ENCODE measurements at regions not wholly inside any gene's neighbourhood (a gene's known extent, or its start where the extent isn't known, plus 50 kb on each side); places are given as distances from the start of the nearest gene placed in this dataset.

DNA sequence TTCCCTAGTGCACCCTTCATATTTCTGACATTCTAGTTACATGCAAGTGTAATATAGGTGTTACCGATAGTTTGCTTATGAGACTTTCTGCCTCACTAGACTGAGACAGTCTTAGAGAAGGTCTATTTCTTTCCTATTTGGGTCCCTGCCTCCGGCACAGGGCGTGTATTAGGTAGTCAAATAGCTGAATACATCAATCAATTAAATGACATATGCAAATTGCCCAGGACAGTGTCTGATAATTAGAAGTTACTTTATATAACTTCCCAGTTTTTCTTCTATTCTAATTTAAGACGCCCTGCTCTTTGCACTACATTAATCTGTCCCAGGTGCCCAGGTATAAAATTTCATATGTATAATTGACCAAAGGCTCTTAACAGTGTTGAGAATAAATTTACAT lies 264.2 kb downstream of the RAB28 start:
- ChIA-PET POLR2A (no interaction called here), CTCF (no interaction called here)
- DNase-seq (ENCODE audit: extremely low spot score) = no peak
- TF ChIP-seq, protein P1, sequence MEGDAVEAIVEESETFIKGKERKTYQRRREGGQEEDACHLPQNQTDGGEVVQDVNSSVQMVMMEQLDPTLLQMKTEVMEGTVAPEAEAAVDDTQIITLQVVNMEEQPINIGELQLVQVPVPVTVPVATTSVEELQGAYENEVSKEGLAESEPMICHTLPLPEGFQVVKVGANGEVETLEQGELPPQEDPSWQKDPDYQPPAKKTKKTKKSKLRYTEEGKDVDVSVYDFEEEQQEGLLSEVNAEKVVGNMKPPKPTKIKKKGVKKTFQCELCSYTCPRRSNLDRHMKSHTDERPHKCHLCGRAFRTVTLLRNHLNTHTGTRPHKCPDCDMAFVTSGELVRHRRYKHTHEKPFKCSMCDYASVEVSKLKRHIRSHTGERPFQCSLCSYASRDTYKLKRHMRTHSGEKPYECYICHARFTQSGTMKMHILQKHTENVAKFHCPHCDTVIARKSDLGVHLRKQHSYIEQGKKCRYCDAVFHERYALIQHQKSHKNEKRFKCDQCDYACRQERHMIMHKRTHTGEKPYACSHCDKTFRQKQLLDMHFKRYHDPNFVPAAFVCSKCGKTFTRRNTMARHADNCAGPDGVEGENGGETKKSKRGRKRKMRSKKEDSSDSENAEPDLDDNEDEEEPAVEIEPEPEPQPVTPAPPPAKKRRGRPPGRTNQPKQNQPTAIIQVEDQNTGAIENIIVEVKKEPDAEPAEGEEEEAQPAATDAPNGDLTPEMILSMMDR (IDR thresholded peaks at IDR 0.05; ENCODE audit: control extremely low read depth, extremely low read depth, low read depth, missing control alignments) = no peak

DNA sequence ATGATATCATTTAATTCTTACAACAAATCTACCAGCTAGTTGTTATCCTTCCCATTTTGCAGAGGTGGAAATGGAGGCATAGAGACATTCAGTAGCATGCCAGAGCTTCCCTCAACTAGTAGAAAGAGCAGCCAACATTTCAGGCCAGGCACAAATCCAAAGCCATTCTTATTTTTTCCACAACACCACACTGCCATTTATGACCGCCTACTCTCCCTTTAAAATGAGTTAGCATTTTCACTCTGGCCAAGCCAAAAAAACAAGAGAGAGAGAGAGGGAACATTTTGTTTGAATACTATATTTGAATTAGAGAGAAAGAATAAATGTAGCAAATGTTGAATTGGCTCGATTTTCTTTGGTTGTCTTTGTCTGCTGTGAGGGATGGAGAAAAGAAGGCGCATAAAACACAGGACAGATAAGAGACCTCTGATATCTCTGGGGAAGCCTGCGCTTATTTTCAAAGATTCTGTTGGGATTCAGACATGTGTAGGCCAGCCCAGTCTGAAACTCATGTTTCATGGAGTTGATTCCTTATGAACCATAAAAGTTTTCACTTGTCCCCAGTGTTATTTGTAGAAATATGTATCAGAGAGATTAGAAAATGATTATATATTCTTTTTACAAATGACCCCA lies 265.7 kb downstream of the RAB28 start:
- POLR2A ChIA-PET = no interaction called here
- DNase-seq (ENCODE audit: extremely low spot score) = no peak
- TF ChIP-seq, protein P1 (IDR thresholded peaks at IDR 0.05; ENCODE audit: control extremely low read depth, extremely low read depth, low read depth, missing control alignments) = no peak
- CTCF ChIA-PET = no interaction called here

DNA sequence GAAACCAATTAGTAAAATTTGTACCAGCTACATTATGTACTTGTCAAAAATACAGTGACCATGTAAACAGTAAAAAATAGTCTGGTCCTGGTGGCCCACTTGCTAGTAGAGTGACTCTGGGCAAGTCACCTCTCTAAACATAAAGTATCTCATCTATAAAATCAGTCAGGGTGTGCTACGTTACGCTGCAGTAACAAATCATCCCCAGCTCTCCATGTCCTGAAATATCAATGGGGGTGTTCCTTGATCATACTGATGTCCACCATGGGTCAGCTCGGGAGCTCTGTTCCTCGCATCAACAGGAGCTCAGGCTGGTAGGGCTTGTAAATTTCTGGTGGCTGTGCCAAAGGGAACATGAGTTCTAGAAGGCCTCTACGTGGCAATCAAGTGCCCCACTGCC lies 268.6 kb downstream of the RAB28 start:
- ChIA-PET POLR2A (no interaction called here), CTCF (no interaction called here)
- DNase-seq (ENCODE audit: extremely low spot score) = no peak
- TF ChIP-seq, protein P1 (IDR thresholded peaks at IDR 0.05; ENCODE audit: control extremely low read depth, extremely low read depth, low read depth, missing control alignments) = no peak

DNA sequence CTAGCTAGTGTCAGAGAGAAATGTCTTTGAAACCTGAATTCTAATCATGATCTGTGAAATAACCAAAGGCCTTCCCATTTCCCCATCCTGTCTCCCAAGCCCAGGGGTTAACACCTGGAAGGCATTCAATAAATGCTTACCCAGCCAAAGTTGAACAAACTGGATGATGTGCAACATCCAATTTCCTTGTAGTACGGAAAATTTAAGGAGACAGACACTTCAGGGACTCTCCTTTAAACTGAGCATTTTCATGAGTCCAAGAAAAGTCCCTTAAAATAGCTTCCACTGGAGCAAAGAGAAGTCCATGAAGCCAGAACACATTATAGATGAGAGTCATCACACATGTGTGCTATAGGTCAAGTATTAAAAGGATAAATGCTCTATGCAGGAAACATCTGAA lies 271.2 kb downstream of the RAB28 start:
- ChIA-PET CTCF (interaction anchor here (0.7 to 1.4 kb wide), 2 partner anchors 9 to 14 kb away, joined by 3 to 6 read pairs; no protein-coding TSS in a partner anchor), POLR2A (no interaction called here)
- TF ChIP-seq, protein P1 (IDR thresholded peaks at IDR 0.05; ENCODE audit: control extremely low read depth, extremely low read depth, low read depth, missing control alignments) = no peak
- no peak for DNase-seq (ENCODE audit: extremely low spot score)

DNA sequence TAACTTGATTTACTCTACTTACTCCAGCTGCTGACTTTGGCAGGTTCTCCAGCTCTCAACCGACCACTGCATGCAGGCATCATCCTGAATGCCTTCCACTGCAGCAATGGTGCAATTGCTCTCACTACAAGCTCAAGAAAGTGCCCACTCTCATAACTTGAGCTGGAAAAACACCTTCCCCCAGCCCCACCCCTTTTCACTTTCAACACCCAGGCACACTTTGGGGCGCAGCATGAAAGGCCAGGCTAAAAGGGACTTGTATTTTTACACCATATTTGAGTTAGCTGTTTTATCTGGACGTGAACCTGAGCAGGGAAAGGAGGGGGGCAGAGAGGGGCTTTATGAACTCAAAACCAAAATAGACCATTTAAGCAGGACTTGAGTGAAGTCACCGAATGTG lies 274.5 kb downstream of the RAB28 start:
- CTCF ChIA-PET = interaction anchor here (1.0 to 1.8 kb wide), 5 partner anchors 9 to 64 kb away, joined by 3 to 10 read pairs (median 3); no protein-coding TSS in a partner anchor
- no peak for DNase-seq (ENCODE audit: extremely low spot score)
- TF ChIP-seq, protein P1 (IDR thresholded peaks at IDR 0.05; ENCODE audit: control extremely low read depth, extremely low read depth, low read depth, missing control alignments) = no peak
- POLR2A ChIA-PET = interaction anchor here (0.6 kb wide), 1 partner anchor 13 kb away, joined by 3 read pairs; no protein-coding TSS in a partner anchor

DNA sequence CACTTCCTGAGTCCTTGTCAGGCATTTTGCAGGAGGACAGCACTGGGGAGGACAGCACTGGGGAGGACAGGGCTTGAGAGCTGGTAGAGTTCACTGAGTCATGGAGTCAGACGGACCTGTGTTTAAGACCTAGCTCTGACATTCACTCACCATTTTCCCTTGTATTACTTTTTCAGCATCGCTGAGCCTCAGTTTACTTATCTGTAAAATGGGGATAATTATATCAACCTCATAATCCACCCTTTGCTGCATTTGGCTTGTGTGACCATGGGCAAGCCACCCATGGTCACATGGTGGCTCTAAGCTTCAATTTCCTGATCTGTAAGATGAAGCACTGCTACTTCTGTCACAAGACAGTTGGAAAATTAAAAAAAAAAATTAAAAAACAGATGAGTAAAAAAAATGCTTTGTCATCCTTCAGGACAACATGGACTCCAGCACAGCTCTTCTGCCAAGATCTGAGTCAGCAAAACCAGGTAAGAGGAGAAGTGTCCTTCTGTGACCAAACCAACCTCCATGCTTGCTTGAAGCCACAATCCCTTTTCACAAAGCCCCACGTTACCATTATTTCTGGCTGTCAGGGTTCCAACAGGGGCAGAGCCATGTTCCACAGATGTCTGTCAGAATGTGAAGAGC lies 275.5 kb downstream of the RAB28 start:
- POLR2A ChIA-PET = no interaction called here
- TF ChIP-seq, protein P1 (IDR thresholded peaks at IDR 0.05; ENCODE audit: control extremely low read depth, extremely low read depth, low read depth, missing control alignments) = no peak
- CTCF ChIA-PET = interaction anchor here (1.0 to 1.4 kb wide), 3 partner anchors 20 to 63 kb away, joined by 3 to 4 read pairs (median 3); no protein-coding TSS in a partner anchor
- no peak for DNase-seq (ENCODE audit: extremely low spot score)
